HG03354 (cell line): ENCODE measurements at regions not wholly inside any gene's neighbourhood (a gene's known extent, or its start where the extent isn't known, plus 50 kb on each side); places are given as distances from the start of the nearest gene placed in this dataset.

Source experiments
- ATAC-seq: cut with Tn5 transposase; IDR thresholded peaks from one replicate; pipeline ENCODE4 v1.9.1; 2021; ENCODE audit warnings: mild to moderate bottlenecking; ENCODE audit not compliant: unreplicated experiment, poor library complexity, severe bottlenecking

DNA sequence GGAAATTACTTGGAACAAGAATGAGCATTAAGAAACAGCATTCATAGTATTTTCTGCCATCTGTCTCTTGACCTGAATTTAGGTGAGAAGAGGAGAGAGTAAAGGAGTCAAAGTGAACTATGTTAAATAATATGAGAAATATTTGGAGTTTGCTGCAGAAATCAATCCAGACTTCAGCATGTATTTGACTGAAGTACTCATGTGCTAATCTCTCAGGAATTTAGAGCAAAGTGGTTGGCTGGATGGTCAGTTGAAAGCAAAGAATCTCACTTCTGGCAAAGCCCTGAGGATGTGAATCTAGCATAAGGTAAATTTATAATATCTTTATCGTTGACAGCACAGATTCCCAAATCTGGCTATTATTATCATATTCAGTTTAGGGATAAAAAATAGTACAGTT, 394.3 kb downstream of the PCDH17 start:
- ATAC-seq: no peak

GRCh38 chr13:58032676-58033460, 401.3 kb downstream of the PCDH17 start:
- no peak for ATAC-seq

GRCh38 chr13:58043971-58044370, 412.4 kb downstream of the PCDH17 start:
- ATAC-seq: no peak

DNA sequence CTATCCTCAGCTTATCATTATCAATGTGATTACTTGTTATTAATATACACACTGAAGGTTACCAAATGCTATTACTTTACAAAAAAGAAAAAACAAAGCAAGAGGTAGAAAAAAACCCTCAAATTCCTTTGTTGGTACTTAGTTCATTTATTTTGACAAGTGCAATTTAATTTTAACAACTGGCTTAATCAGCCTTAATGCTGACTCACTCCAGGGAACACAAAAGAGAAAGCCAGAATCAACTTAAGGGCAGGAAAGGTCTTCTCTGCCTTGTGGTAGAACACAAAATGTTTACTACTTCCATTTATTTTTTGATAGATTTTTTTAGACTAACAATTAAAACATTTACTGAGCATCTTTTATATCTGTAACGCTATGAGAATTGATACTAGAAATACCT, 417.1 kb downstream of the PCDH17 start:
- ATAC-seq: no peak

GRCh38 chr13:58051396-58051795, 419.9 kb downstream of the PCDH17 start:
- no peak for ATAC-seq

- ATAC-seq: no peak
Observed at GRCh38 chr13:58051807-58052375, 420.3 kb downstream of the PCDH17 start.

DNA sequence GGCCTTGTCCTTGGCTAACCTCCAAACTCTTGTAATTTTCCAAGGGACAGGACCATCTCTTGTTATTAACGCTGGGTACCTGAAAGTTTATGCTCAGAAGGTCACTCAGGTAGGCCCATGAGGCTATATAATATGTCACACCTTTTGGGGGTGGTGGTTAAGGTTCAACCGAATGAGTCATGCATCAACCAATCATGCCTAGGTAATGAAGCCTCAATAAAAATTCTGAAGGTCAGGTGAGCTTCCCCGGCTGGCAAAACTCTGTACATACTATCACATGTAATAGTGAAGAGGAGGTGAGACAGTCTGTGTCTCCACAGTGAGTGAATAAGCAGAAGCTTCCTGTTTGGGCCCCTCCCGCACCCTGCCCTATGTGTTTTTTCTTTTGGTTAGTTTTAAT, 424.9 kb downstream of the PCDH17 start:
- ATAC-seq: no peak

- no peak for ATAC-seq
Observed at GRCh38 chr13:58059624-58060023, 428.1 kb downstream of the PCDH17 start.

- no peak for ATAC-seq
Observed at GRCh38 chr13:58080806-58081205, 449.3 kb downstream of the PCDH17 start.

DNA sequence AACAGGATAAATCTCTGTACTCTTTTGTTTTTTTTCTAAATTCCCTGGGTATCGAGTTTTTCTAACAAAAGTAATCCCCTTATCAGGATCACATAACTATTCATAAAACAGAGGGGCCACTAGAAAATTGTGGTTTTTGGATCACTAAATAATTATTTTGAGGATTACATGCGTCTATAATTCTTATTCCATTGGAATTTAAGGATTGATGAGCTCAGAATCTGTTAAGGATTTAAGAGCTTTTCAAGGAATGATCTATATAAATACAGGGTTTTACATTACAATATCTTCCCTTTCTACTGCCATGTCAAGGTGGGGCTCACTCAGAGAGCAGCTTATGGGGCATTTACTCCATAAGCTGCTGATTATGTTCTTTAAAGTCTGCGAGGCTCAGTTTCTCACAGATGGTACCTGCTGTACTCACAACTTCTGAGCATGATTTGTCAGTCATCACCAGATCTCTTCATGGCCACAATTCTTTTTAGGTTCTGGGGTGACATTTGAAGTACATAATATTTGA, 449.8 kb downstream of the PCDH17 start:
- ATAC-seq: no peak

- ATAC-seq: no peak
Observed at GRCh38 chr13:58083064-58083463, 451.5 kb downstream of the PCDH17 start.

GRCh38 chr13:58085274-58085673, 453.7 kb downstream of the PCDH17 start:
- no peak for ATAC-seq

DNA sequence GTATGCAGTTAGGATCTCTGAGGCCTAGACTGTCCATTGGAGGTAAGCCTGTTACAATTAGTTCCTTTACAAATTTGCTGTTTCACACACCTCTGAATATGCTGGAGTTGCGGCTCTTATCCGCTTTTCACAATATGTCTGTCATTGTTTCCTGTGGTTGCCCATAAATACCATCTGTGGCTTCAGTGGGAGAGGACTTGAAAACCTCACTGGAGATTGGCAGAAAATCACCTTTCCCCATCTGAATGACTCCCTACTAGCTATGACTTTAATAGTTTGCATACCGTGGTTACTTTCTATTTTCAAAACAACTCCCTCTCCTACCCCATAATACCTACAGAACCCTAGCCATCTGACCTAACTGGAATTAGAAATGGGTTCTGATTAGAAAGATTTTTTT, 454.3 kb downstream of the PCDH17 start:
- ATAC-seq: no peak

DNA sequence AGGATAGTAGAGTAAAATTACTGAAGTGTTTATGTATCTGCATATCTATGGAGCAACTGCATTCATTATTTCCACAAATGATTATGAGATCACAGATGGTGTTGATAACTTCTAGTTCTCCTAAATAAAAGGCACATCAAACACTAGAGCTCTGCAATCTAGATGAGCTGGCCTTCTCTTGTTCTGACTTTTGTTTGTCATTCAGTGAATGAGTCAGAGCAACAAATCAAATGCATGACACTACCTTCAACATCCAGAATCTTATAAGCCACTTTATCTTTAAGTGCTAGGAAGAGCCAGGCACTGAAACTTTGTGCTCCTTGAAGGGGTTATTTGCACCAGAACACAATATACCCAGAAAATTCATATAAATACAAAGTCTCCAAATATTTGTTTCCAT, 456.0 kb downstream of the PCDH17 start:
- ATAC-seq: no peak

- no peak for ATAC-seq
Observed at GRCh38 chr13:58093394-58093793, 461.9 kb downstream of the PCDH17 start.

- no peak for ATAC-seq
Observed at GRCh38 chr13:58097831-58098230, 466.3 kb downstream of the PCDH17 start.

GRCh38 chr13:58119351-58119750, 487.8 kb downstream of the PCDH17 start:
- ATAC-seq: no peak

DNA sequence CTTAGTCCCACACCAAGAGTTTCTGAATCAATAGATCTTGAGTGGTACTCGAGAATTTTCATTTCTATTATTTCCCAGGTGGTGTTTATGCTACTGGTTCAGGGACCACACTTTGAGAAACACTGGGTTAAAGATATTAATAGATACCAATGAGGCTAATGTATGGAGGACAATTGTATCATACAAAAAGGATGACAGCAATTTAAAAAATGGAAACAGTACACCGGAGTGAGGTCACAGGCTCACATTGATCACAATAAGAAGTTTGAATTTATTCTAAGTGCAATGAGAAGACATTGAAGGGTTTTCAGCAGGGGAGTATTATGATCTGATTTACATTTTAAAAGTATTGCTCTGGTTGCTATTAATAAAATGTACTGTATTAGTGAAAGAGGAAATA, 488.3 kb downstream of the PCDH17 start:
- ATAC-seq: no peak

DNA sequence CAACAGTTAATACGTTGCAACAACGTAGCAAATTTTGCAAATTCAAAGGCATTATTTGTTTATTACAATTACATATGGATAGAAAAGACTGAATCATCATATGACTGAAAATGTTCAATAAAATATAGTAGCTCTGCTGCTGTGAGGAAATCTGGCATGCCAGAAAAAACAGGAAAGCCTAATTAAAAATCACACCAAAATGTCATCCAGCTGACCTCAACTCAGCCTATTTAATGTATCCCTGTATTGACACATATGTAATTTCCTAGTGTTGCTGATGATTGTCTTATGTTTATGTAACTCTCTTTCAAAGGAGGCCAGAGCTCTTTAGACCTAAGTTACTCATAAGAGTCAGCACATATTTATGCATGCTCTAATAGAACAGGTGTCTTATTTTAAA, 495.0 kb downstream of the PCDH17 start:
- no peak for ATAC-seq

GRCh38 chr13:58134012-58134411, 502.5 kb downstream of the PCDH17 start:
- no peak for ATAC-seq

- no peak for ATAC-seq
Observed at GRCh38 chr13:58134525-58134924, 503.0 kb downstream of the PCDH17 start.
